HK-2 (cell line): ENCODE measurements at regions not wholly inside any gene's neighbourhood (a gene's known extent, or its start where the extent isn't known, plus 50 kb on each side); places are given as distances from the start of the nearest gene placed in this dataset.
"Not testable (repeated sequence)": the region's sequence is repeated elsewhere in the genome, so short reads cannot be mapped to it uniquely, and the experiment has no call there.

ENCODE experiments used
- DNase-seq: peaks from one replicate; pipeline ENCODE4 v3.0.0-alpha.2; 2018; ENCODE audit not compliant: unreplicated experiment

DNA sequence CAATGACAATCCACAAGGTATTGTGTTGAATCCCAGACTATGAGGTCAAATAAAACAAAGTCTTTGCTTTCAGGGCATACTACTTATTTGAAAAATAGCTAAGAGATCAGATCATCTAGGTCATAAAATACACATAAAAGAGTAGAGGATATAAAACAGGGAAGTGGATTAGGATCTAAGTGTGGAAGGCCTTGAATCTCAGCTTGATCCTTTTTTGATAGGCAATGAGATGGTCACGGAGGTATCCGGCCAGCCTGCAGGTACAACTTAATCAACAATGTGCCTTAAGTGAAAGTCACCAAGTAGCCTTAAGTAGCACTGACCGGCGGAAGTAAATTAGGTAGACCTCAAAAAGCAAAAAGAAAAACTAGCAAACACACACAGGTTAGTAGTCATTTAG is 901.7 kb downstream of the KCNJ2 start:
- DNase-seq = no peak

DNA sequence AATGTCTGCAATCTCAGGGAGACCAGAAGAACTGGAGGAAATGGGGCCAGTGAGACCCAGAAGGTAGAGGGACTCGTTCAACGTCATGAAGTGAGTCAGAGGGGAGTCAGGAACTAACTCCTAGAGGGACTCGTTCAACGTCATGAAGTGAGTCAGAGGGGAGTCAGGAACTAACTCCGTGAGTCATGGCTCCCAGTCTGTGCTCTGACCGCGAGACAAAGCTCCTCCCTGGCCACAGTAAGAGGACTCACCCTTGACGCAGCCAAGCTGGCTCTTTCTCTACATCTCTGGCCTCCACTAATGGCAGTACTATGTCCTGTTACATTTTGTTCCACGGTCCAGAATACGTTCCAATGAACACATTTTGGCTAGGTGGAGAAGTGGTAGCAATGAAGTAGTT is 902.5 kb downstream of the KCNJ2 start:
- DNase-seq = peak; percentile 79

DNA sequence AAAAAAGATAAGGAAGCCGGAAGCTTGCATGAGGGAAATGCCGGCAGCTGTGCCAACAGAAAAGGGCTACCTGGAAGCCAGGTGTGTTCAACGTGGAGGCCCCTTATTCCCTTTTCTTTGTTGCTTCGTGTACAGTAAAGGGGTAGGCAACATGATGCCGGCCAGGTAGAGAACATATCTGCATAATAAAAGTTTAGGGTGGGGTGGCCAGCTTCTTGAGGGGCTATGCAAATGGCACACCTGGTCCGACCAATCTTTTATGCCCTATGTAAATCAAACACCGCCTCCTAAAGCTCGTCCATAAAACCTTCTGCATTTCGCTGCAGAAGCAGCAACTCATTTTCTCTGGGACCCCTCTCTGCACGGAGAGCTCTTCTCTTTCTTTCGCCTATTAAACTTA is 911.6 kb downstream of the KCNJ2 start:
- no peak for DNase-seq

DNA sequence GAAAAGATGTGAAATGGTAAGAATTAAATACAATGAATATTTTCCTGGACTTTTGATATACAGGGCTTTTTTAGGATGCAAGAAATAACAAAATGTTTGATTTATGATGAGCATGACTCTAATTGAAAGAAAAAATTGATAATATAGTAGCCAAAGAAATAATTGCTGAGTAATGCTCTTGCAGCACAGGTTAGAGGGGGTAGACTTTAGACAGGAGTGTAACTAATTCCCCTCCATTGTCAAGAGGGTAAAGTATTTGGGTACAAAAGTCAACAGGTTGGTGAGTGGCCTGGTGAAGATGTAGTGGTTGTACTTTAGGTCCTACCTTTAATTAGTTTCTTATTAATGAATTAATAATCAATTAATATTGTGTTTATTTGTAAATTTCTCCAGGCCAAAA is 912.3 kb downstream of the KCNJ2 start:
- DNase-seq = no peak

DNA sequence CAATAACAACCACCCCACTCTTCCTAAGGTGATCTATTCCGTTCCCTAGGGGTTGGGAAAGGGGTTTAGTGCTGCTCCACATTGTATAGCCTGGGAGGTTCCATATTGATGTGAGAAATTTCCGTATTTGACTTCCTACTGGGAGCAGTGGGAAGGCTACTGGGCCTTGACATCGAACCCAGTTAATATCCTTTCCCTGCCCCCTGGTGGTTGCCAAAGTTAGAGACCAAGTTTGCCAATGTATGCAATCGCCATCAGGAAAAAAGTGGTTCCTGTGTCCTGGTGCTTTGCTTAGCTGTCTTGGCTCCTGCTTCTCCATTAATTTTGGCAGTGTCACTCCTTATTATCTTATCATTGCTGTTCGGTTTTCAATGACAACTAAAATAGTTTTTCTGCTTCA is 914.9 kb downstream of the KCNJ2 start:
- DNase-seq = peak; percentile 32

DNA sequence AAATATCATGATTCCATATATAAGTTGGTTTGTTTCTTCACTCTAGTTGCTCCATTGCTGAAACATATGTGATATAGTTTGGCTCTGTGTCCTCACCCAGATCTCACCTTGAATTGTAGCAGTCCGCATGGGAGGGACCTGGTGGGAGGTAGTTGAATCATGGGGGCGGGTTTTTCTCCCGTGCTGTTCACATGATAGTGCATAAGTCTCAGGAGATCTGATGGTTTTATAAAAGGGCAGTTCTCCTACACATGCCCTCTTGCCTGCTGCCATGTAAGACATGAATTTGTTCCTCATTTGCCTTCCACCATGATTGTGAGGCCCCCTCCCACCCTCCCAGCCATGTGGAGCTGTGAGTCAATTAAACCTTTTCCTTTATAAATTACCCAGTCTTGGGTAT is 915.5 kb downstream of the KCNJ2 start:
- no peak for DNase-seq

DNA sequence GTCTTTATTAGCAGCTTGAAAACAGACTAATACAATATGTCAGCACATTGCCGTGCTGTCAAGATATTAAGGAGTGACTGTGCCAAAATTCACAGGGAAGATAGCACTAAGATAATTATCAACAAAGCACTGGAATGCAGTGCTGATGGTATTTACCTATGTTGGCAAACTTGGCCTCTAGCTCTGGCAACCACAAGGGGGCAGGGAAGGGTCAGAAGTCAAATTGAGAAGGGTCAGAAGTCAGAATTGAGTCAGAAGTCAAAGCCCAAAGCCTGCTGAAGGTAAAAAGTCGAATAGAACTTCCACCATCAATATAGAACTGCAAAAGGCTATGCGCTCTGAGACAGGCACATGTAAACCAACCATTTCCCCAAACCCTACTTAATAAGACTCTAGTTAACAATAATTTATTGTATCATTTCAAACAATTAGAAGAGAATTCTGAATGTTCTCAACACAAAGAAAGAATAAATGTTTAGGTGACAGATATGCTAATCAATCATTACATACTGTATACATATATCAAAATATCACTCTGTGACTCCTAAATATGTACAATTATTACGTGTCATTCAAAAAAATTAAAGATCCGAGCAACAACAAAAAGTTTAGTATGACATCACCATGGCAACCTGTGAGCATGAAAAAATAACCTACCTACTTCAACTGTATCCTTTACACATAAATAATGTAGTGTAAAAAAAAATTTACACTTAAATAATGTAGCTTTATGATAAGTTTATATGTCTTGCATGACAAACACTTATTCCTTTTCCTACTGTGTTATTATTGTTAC is 916.1 kb downstream of the KCNJ2 start:
- DNase-seq = peak; percentile 36

DNA sequence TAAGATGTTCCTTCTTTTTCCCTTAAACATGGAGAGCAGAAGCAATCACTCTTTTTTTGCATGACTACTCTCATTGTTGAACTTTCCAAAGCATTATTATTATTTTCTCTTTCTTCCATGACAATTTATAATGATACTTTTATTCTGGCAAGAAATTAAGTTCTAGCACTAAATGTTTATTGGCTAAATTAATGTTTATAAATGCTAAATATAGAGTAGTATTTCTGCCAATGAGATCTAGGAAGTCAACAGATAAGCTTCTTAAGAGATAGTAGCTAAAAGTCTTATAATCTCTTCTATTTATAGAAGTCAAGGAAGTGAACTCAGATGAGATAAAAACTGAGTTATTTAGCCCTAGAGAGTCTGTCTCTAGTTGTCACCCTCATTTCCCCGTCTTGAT is 920.1 kb downstream of the KCNJ2 start:
- DNase-seq = no peak

DNA sequence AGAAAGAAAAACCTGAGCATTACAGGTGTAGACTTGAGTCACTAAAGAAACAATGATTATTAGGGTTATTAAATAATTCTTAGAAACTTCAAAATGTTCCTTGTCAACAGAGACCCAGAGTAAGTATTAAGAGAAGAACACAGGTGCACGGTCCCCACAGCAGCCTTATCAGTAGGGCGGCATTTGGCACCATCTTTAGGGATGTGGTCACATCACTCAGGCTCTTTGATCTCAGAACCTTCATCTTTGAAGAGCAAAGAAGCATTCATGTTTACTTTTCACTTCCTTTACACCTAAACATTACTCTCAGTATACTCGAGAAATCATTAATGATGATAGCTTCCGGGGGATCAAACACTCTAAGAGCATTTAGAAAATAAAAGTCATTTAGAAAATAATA is 928.7 kb downstream of the KCNJ2 start:
- no peak for DNase-seq

DNA sequence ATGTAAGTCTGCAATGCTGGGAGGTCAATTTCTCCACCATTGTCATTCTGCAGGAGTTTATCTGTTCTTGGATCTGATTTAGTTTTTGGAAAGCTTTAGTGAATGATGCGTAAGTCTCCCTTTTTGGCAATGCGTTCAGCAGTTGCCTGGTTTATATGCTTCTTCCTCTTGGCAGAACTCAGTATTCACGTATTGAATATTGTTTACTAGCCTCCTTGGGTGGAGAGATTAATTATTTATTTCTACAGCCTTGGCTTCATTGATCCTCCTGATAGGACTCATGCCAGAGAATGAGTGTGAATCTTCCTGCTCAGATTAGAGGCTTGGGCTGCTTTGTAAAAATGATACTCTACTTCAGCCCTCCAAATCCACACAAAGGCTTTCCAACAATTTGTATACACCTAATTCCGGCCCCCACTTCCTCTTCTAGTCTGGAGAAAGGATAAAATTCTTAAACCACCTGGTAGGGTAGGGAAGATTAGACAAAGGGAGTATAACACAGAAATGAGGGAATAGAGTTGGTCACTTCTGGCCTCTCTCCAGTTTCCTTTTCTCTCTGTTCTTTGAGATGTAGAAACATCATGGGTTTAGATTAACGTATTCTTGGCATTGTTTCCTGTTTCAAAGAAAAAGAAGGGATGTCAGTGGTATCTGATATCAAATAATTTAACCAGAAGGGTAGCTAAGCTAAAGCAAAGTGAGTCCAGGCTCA is 929.8 kb downstream of the KCNJ2 start:
- no peak for DNase-seq

DNA sequence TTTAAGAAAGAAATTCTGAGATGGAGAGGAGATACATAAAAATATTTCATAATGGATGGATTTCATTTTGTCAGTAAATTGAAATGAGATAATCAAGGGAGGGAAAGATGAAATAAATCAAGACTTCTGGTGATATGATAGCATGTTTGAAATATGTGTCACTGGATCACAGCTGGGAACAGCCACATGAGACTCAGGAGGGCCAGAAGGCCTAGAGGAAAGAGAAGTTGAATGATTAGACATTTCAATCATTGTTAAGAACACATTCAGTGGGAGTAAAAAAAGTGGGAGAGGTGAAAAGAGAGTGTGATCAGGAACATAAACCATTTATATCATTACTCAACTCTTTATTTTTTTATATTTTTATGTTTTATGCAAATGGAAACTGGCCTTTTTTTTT is 933.4 kb downstream of the KCNJ2 start:
- no peak for DNase-seq

DNA sequence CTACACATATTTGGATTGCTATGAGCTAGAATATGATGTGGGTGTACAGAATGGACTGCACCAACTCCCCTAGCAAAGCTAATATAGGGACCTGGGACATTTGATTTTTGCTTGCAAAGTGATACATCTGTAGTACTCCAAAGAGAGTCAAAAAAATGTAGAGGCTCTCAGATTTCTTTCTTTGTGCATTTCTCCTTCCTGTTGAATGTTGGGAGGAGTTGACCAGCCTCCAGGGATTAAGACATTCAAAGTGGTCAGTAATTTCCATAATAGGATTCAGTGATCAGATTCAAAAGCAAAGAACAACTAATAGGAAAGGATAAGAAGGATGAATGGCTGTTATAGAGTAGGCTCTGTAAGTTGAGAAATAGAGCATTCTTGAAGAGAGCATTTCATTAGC is 934.9 kb downstream of the KCNJ2 start:
- no peak for DNase-seq

DNA sequence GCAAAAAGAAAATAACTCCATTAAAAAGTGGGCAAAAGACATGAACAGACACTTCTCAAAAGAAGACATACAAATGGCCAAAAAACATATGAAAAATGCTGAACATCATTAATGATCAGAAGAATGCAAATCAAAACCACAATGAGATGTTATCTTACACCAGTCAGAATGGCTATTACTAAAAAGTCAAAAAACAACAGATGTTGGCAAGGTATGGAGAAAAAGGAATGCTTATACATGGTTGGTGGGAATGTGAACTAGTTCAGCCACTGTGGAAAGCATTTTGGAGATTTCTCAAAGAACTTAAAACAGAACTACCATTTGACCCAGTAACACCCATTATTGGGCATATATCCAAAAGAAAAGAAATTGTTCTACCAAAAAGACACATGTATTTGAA is 936.7 kb downstream of the KCNJ2 start:
- not testable (repeated sequence) for DNase-seq

DNA sequence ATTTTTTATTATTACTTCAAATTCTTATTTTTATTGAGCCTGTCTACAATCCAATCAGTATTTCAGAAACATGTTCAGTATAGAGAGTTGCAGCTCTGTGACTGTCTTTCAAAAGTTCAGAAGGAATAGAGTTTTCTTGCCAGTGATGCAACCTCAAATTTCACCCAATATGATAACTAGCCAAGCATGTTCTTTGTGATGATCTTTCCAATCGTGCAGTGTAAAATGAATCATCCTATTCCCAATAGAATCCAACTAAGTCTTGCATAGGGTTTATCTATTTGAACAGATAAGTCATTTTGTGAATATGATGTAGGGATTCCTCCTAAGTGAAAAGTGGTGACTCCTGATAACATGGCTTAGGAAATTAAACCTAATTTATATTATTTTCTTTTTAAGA is 937.8 kb downstream of the KCNJ2 start:
- no peak for DNase-seq

DNA sequence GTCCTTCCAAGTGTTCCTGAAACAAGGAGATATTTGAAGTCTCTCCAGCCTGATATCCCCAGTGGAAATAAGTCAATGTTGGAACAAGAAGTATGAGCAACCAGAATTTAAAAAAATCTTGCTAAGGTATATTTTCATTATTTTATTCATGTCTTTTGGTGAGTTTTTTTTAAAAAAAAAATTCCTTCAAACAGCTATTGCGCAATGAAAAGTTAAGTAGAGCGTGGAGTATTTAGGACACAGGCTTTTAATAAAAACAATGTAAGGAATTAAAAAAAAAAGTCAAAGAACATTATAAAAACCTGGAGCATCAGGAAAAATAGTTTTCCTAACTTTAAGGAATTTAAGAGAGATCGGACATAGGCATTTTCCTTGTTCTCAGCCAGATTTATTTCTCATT is 940.4 kb downstream of the KCNJ2 start:
- no peak for DNase-seq

DNA sequence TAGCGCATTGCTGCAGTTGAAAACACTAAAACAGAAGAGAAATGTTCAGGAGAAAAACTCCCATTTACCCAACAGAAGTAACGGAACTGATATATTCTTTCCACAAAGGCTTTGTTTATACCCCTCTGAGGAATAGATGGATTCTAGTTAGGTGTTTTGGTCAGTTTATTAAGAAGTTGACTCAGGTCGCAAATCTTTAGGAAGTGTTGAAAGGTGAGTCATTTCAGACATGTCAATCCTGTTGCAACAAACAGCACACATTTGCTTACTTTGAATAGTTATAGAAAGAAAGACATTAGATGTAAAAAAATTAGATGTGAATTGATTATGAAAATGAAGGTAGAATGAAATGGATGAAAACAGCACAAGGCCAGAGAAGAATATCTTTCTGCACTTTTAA is 941.0 kb downstream of the KCNJ2 start:
- DNase-seq = no peak

DNA sequence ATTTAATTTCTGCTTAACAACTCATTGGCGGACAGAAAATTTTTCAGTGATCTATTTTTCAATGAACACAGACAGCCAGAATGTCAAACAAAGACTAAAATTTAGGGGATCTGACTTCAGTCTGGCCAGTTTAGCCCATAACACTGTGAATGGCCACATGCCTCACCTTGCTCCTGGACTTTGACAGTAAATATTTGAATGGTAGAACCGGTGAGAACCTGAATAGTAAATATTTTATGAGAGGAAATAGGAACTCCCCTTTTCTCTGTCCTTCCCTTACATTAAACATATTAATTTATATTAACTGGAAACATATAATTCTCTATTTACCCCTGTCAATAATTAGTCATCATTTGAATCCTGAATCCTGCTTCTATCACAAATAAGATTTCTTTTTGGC is 942.1 kb downstream of the KCNJ2 start:
- no peak for DNase-seq

DNA sequence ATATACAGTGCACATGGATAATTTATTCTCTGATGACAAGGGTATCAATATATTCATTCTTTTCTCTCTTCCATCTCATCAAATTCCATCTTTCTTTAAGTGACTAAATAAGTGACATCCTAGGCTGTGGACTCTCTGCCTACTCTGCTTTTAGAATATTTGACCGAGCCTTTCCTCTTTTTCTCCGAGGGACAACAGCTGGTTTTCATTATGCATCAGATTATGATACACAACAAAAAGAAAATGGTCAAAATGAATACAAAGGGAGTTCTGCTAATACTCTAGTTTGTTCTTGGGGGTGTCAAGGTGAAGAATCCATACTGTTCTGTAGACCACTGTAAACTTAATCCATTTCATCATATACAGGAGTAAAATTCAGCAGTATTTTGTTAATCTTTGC is 942.6 kb downstream of the KCNJ2 start:
- no peak for DNase-seq

DNA sequence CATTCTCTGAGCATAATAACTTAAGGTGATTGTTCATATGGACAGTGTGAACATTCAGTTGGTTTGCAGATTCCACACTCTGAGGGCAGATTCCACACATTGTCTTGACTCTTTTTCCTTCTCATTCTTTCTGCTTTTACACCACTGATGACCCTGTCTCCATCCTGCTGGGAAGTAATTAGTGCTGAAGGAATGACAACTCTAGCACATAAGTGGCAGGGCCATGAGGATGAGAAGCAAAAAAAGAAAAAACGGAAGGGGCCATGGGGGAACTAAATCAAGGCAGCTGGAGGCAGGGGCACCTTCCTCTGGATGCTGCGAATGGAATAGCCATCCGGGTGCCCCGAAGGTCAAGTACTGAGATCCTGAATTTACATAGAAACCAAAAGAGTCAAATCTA is 944.0 kb downstream of the KCNJ2 start:
- DNase-seq = no peak

DNA sequence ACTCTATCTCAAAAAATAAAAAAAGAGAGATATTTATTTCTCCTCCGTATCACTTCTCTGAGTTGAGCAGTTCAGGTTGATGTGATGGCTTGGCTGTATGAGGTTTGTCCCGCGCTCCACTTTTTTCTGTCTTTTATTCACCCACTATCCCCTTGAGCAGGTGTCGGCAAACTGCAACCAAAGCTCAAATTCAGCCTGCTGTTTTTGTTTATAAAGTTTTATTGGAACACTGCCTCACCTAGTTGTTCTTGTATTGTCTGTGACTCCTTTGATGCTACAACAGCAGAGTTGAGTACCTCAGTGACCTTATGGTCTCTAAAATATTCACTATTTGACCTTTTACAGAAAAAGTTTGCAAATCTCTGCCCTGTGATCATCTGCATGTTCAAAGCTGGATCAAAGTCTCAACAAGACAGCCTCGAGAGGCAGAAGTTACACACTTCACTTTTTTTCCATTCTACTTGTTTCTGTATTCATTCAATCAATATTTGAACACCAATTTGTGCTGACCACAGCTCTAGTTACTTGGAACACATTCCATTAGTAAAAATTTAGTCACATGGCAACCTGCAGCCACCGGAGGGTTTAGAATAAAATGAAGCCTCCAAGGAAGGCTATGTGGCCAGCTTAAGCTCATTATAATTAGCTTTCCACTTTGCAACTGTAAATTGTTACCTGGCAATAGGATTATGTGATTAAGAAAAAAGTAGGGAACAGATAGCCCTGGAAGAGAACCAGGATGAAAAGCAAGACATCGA is 945.8 kb downstream of the KCNJ2 start:
- DNase-seq = no peak

DNA sequence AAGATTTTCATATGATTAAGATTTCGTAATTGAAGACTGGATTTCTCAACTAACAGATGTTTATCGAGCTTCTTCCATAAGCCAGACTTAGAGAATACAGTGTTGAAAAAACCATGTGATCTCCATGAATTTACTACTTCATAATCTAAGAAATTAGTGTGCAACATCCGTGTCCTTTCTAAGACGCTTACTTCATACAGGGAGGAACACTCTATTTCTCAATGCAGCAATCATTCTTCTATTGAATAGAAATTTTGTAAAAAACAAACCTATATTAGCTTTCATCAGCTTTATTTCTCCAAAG is 946.3 kb downstream of the KCNJ2 start:
- DNase-seq = no peak

DNA sequence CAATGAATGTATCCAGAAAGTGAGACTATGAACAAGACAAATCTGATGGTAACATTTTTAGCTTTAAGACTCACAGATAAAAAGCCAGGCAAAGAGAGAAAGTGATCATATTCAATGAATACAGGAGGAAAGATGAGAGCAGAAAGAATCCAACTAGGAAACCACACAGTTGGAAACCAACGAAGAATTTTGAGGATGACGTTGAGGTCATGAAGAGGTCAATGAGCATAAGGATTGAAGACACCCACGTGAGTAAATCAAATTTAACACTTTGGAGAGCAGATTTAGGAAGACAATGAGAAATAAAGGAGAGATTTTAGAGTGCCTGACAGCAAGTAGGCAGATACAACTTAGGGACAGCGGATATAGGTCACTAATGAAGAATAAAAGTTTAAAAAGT is 948.1 kb downstream of the KCNJ2 start:
- DNase-seq = no peak

DNA sequence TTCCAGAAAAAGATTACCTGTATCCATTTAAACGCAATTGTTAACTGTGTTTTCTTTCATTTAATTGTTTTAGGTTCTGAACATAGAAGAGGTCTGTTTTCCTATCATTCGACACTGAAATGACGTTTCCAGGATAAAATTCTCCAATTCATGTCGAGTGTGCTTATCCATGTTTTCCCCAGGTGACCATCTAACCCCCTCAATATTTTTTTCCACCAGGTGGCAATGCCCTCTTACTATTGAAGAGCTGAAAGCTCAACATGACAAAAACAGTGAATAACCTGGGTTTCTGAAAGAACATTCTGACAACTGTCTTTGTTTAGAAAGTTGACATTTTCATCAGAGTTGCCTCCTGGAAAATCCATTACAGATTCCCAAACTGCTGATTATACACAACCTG is 948.7 kb downstream of the KCNJ2 start:
- no peak for DNase-seq
